Activated naive CD8-positive, alpha-beta T cell treated with anti-CD3 and anti-CD28 coated beads, Interleukin-2, amount 50 U/mL, for 24 hours (primary cell): ENCODE measurements at regions not wholly inside any gene's neighbourhood (a gene's known extent, or its start where the extent isn't known, plus 50 kb on each side); places are given as distances from the start of the nearest gene placed in this dataset.
"Not testable (repeated sequence)": the region's sequence is repeated elsewhere in the genome, so short reads cannot be mapped to it uniquely, and the experiment has no call there.

Experiments
- ATAC-seq: fragments of 150-1000 bp; cut with Tn5 transposase; one replicate; pipeline ENCODE4 v1.10.0; 2021
- DNase-seq: peaks from one replicate; pipeline ENCODE4 v3.0.0; 2021
- H3K27ac Mint-ChIP-seq: one replicate; pipeline ENCODE4 v1.8.0; 2021; ENCODE audit warnings: mild to moderate bottlenecking, mixed read lengths
- H3K27me3 Mint-ChIP-seq: one replicate; pipeline ENCODE4 v1.8.0; 2021; ENCODE audit warnings: mixed read lengths
- H3K36me3 Mint-ChIP-seq: one replicate; pipeline ENCODE4 v1.8.0; 2021; ENCODE audit warnings: low read depth, mixed read lengths
- H3K4me1 Mint-ChIP-seq: one replicate; pipeline ENCODE4 v1.8.0; 2021; ENCODE audit warnings: mixed read lengths
- H3K4me3 Mint-ChIP-seq: one replicate; pipeline ENCODE4 v1.8.0; 2021; ENCODE audit warnings: mild to moderate bottlenecking, moderate library complexity, mixed read lengths
- H3K9me3 Mint-ChIP-seq: one replicate; pipeline ENCODE4 v1.8.0; 2021; ENCODE audit warnings: mixed read lengths

GRCh38 chr5:145629047-145629446 is 206.1 kb downstream of the PRELID2 start:
- Mint-ChIP-seq H3K9me3 (no peaks in the 10 kb centered on the region), H3K4me1 (no peaks in the 10 kb centered on the region), H3K36me3 (no peaks in the 10 kb centered on the region), H3K4me3 (no peak overlapping the region), H3K27me3 (no peaks in the 10 kb centered on the region), H3K27ac (no peak overlapping the region)
- DNase-seq (no peak), ATAC-seq (no peak)

- H3K36me3 Mint-ChIP-seq: no peaks in the 10 kb centered on the region
- H3K4me3 Mint-ChIP-seq: no peak overlapping the region
- no peak overlapping the region for H3K27ac Mint-ChIP-seq
- H3K4me1 Mint-ChIP-seq: no peaks in the 10 kb centered on the region
- DNase-seq (no peak), ATAC-seq (no peak)
- no peaks in the 10 kb centered on the region for H3K27me3 Mint-ChIP-seq
- H3K9me3 Mint-ChIP-seq: no peaks in the 10 kb centered on the region
Measured at GRCh38 chr5:145628525-145628924, 206.6 kb downstream of the PRELID2 start.

- Mint-ChIP-seq H3K9me3 (peaks cover 14% of the 10 kb centered on the region), H3K27ac (no peak overlapping the region), H3K36me3 (no peaks in the 10 kb centered on the region), H3K4me3 (no peak overlapping the region), H3K4me1 (no peaks in the 10 kb centered on the region), H3K27me3 (no peaks in the 10 kb centered on the region)
- DNase-seq (no peak), ATAC-seq (no peak)
Measured at GRCh38 chr5:145619806-145620310, 215.3 kb downstream of the PRELID2 start.

GRCh38 chr5:145616739-145617138 is 218.4 kb downstream of the PRELID2 start:
- H3K9me3 Mint-ChIP-seq: peaks cover 14% of the 10 kb centered on the region

GRCh38 chr5:145598983-145599382 is 236.2 kb downstream of the PRELID2 start:
- no peak overlapping the region for H3K4me3 Mint-ChIP-seq
- no peak overlapping the region for H3K27ac Mint-ChIP-seq
- no peak for DNase-seq
- no peaks in the 10 kb centered on the region for H3K36me3 Mint-ChIP-seq
- H3K27me3 Mint-ChIP-seq: no peaks in the 10 kb centered on the region
- peaks cover 4% of the 10 kb centered on the region for H3K9me3 Mint-ChIP-seq
- ATAC-seq: no peak
- no peaks in the 10 kb centered on the region for H3K4me1 Mint-ChIP-seq

More at GRCh38 chr5:145616739-145617138, 218.4 kb downstream of the PRELID2 start:
- H3K4me3 Mint-ChIP-seq, H3K27ac Mint-ChIP-seq, DNase-seq, H3K36me3 Mint-ChIP-seq, H3K4me1 Mint-ChIP-seq, H3K27me3 Mint-ChIP-seq, ATAC-seq: not testable (repeated sequence)

GRCh38 chr5:145598184-145598583 is 237.0 kb downstream of the PRELID2 start:
- no peak for DNase-seq
- no peak overlapping the region for H3K4me3 Mint-ChIP-seq
- H3K9me3 Mint-ChIP-seq: peaks cover 4% of the 10 kb centered on the region
- H3K27ac Mint-ChIP-seq: no peak overlapping the region
- ATAC-seq: no peak
- no peaks in the 10 kb centered on the region for H3K4me1 Mint-ChIP-seq
- no peaks in the 10 kb centered on the region for H3K36me3 Mint-ChIP-seq
- H3K27me3 Mint-ChIP-seq: no peaks in the 10 kb centered on the region

- Mint-ChIP-seq H3K9me3 (peaks cover 7% of the 10 kb centered on the region), H3K27me3 (no peaks in the 10 kb centered on the region), H3K4me1 (peaks cover 10% of the 10 kb centered on the region), H3K36me3 (no peaks in the 10 kb centered on the region), H3K27ac (no peak overlapping the region), H3K4me3 (no peak overlapping the region)
- ATAC-seq: no peak
- no peak for DNase-seq
Measured at GRCh38 chr5:145591578-145591977, 243.6 kb downstream of the PRELID2 start.

- no peaks in the 10 kb centered on the region for H3K27me3 Mint-ChIP-seq
- no peak overlapping the region for H3K4me3 Mint-ChIP-seq
- H3K36me3 Mint-ChIP-seq: no peaks in the 10 kb centered on the region
- H3K27ac Mint-ChIP-seq: no peak overlapping the region
- DNase-seq (no peak), ATAC-seq (no peak)
- peaks cover 13% of the 10 kb centered on the region for H3K9me3 Mint-ChIP-seq
- H3K4me1 Mint-ChIP-seq: peaks cover 10% of the 10 kb centered on the region
Measured at GRCh38 chr5:145589063-145589462, 246.1 kb downstream of the PRELID2 start.

GRCh38 chr5:145588558-145588957 is 246.6 kb downstream of the PRELID2 start:
- H3K9me3 Mint-ChIP-seq: peaks cover 13% of the 10 kb centered on the region
- no peak overlapping the region for H3K27ac Mint-ChIP-seq
- no peak overlapping the region for H3K4me3 Mint-ChIP-seq
- ATAC-seq (no peak), DNase-seq (no peak)
- no peaks in the 10 kb centered on the region for H3K27me3 Mint-ChIP-seq
- no peaks in the 10 kb centered on the region for H3K36me3 Mint-ChIP-seq
- peaks cover 10% of the 10 kb centered on the region for H3K4me1 Mint-ChIP-seq

GRCh38 chr5:145588113-145588512 is 247.0 kb downstream of the PRELID2 start:
- H3K27me3 Mint-ChIP-seq: no peaks in the 10 kb centered on the region
- peak overlapping the region; percentile 49 for H3K27ac Mint-ChIP-seq
- H3K4me3 Mint-ChIP-seq: no peak overlapping the region
- ATAC-seq: no peak
- H3K4me1 Mint-ChIP-seq: peaks cover 10% of the 10 kb centered on the region
- H3K9me3 Mint-ChIP-seq: peaks cover 13% of the 10 kb centered on the region
- DNase-seq: no peak
- H3K36me3 Mint-ChIP-seq: no peaks in the 10 kb centered on the region

- H3K4me3 Mint-ChIP-seq: no peak overlapping the region
- H3K27ac Mint-ChIP-seq: peak overlapping the region; percentile 49
- DNase-seq (no peak), ATAC-seq (peak; percentile 79)
- peaks cover 13% of the 10 kb centered on the region for H3K9me3 Mint-ChIP-seq
- no peaks in the 10 kb centered on the region for H3K27me3 Mint-ChIP-seq
- peaks cover 10% of the 10 kb centered on the region for H3K4me1 Mint-ChIP-seq
- no peaks in the 10 kb centered on the region for H3K36me3 Mint-ChIP-seq
Measured at GRCh38 chr5:145587710-145588109, 247.4 kb downstream of the PRELID2 start.

- no peak for DNase-seq
- H3K27me3 Mint-ChIP-seq: no peaks in the 10 kb centered on the region
- no peak overlapping the region for H3K27ac Mint-ChIP-seq
- H3K36me3 Mint-ChIP-seq: no peaks in the 10 kb centered on the region
- ATAC-seq: no peak
- H3K9me3 Mint-ChIP-seq: peaks cover 17% of the 10 kb centered on the region
- H3K4me3 Mint-ChIP-seq: no peak overlapping the region
- H3K4me1 Mint-ChIP-seq: peaks cover 10% of the 10 kb centered on the region
Measured at GRCh38 chr5:145587308-145587672, 247.9 kb downstream of the PRELID2 start.

GRCh38 chr5:145586661-145587307 is 248.4 kb downstream of the PRELID2 start:
- peaks cover 10% of the 10 kb centered on the region for H3K4me1 Mint-ChIP-seq
- H3K9me3 Mint-ChIP-seq: peaks cover 21% of the 10 kb centered on the region
- ATAC-seq (no peak), DNase-seq (no peak)
- no peaks in the 10 kb centered on the region for H3K36me3 Mint-ChIP-seq
- no peak overlapping the region for H3K27ac Mint-ChIP-seq
- no peaks in the 10 kb centered on the region for H3K27me3 Mint-ChIP-seq
- no peak overlapping the region for H3K4me3 Mint-ChIP-seq

GRCh38 chr5:145585443-145586148 is 249.5 kb downstream of the PRELID2 start:
- no peaks in the 10 kb centered on the region for H3K36me3 Mint-ChIP-seq
- no peak for DNase-seq
- peaks cover 10% of the 10 kb centered on the region for H3K4me1 Mint-ChIP-seq
- peaks cover 21% of the 10 kb centered on the region for H3K9me3 Mint-ChIP-seq
- no peak overlapping the region for H3K4me3 Mint-ChIP-seq
- H3K27ac Mint-ChIP-seq: no peak overlapping the region
- H3K27me3 Mint-ChIP-seq: no peaks in the 10 kb centered on the region
- no peak for ATAC-seq

GRCh38 chr5:145579301-145579700 is 255.8 kb downstream of the PRELID2 start:
- DNase-seq (no peak), ATAC-seq (no peak)
- no peak overlapping the region for H3K4me3 Mint-ChIP-seq
- H3K27ac Mint-ChIP-seq: no peak overlapping the region
- H3K4me1 Mint-ChIP-seq: no peaks in the 10 kb centered on the region
- H3K36me3 Mint-ChIP-seq: no peaks in the 10 kb centered on the region
- H3K27me3 Mint-ChIP-seq: no peaks in the 10 kb centered on the region
- H3K9me3 Mint-ChIP-seq: peaks cover 26% of the 10 kb centered on the region
